Adrenal gland (tissue), 9 donors: ENCODE measurements at regions not wholly inside any gene's neighbourhood (a gene's known extent, or its start where the extent isn't known, plus 50 kb on each side); places are given as distances from the start of the nearest gene placed in this dataset.

Source experiments
- DNase-seq, 7 donors: peaks; one replicate each; pipeline ENCODE4 v3.0.0-alpha.2; 2019 to 2020
- H3K27ac ChIP-seq, 5 donors: fragments of 200-600 bp; sonication (generic) in 4 of 5; 1 replicate in 3 of 5; 2 replicates in 2 of 5; pipeline versions ENCODE4 v1.5.1 to v1.8.0; 2016 to 2020; ENCODE audit warnings: mild to moderate bottlenecking in 1 of 5
- H3K27me3 ChIP-seq: fragments of 200-600 bp; 2 replicates; pipeline ENCODE4 v1.8.0; 2021
- H3K36me3 ChIP-seq, 2 donors: fragments of 200-600 bp; replicated peaks in 1 of 2; 1 replicate in 1 of 2; 2 replicates in 1 of 2; pipeline versions ENCODE4 v1.5.1 to v1.8.0; 2018 to 2022
- H3K4me1 ChIP-seq, 2 donors: fragments of 200-600 bp; replicated peaks in 1 of 2; 1 replicate in 1 of 2; 2 replicates in 1 of 2; pipeline versions ENCODE4 v1.5.1 to v1.8.0; 2018 to 2021
- H3K4me3 ChIP-seq, 4 donors: fragments of 200-600 bp; sonication (generic) in 3 of 4; one replicate each; pipeline ENCODE4 v1.5.1; 2016 to 2018
- H3K9me3 ChIP-seq, 3 donors: fragments of 200-600 bp; sonication (generic) in 1 of 3; replicated peaks in 1 of 3; 1 replicate in 2 of 3; 2 replicates in 1 of 3; pipeline versions ENCODE4 v1.5.1 to v1.8.0; 2016 to 2021
- POLR2A ChIP-seq, 2 donors: fragments of 450-650 bp; IDR thresholded peaks; one replicate each; pipeline ENCODE4 v1.6.1; 2017; ENCODE audit warnings: antibody characterized with exemption in 2 of 2, mild to moderate bottlenecking in 2 of 2, moderate library complexity in 1 of 2
- WGBS, 4 donors: extraction: QIAGEN DNeasy Blood & Tissue Kit in 2 of 4; methylation state at CpG; one replicate each; pipeline versions ENCODE4 v1.1.5 to v1.1.7; 2013 to 2017; 5-methylcytosine and 5-hydroxymethylcytosine counted together
- intact Hi-C, 2 donors: fragments of 100-400 bp; cut with DNase I; formaldehyde crosslinking; loops; one replicate each; pipeline versions ENCODE4 v1.14.1 to v1.15.0; 2022 to 2023
- TF ChIP-seq, protein P1 (sequence below), 6 experiments: fragments of 450-650 bp in 4 of 6; fragments of 200-600 bp in 2 of 6; sonication (generic) in 1 of 6; IDR thresholded peaks; 1 replicate in 5 of 6; 2 replicates in 1 of 6; pipeline versions ENCODE4 v1.5.1 to v1.8.0; 2016 to 2021; ENCODE audit warnings: antibody characterized with exemption in 6 of 6, mild to moderate bottlenecking in 2 of 6, moderate library complexity in 1 of 6
- donor health status: healthy with polysubstance abuse.
- donor health status: Bipolar disorder and iron deficiency.
- donor health status: DM: yes; HTN: yes; CAD: no.
- donor health status: DM: no; HTN: no; CAD: no.
- donor health status: DM: no; HTN: no; CAD: no.

DNA sequence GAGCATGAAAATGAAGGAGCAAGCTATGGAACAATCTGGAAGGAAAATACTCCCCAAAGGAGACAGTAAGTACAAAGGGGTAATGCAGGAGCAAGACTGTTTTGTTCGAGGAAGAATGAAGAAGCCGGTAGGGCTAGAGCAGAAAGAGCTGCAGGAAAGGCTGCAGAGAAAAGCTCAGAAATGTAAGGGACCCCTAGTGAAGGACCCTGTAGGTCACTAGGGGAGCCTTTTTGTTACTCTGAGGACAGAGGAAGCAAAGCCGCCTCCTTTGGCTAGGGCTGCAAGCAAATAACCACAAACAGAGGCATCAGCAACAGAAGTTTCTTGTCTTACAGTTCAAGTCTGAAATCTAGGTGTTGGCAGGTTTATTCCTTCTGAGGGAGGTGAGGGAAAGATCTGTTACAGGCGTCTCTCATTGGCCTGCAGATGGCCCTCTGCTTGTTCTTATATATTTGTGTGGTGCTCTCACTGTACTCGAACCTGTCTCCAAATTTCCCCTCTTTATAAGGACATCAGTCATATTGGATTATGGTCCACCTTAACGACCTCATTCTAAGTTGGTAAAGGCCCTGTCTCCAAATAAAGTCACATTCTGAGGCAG is 362.3 kb downstream of the COG6 start:
- 77 to 86% (median 80%) methylated on average over 6 of the region's 6 CpGs for WGBS, 4 donors

DNA sequence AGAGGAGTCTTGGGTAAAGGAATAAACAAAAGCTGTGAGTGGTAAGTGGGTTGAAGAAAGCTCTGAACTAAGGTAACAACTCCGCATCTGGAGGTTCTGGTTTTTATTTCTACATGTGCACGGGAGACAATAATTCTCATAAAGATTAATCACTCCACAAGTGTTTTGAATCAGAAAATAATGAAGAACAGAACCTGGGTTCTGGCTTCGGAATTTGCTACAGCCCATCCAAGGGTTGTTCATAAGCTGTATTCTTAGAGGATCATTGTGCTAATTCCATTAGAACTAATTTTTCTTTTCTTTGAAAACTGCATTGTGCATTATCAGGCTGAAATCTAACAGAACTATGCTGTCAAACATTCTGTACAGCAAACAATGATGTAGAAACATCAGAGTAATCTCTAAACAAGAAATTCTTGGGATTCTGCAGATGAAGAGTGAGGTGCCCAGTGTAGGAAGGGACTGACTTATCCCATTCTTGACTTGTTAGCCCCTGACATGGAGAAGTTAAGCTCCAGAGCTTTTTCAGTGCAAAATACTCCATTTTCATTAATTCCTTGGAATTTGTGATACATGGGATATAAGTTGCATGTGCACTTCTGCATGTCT is 368.2 kb downstream of the COG6 start:
- Histone ChIP-seq H3K9me3 (no peaks in the 10 kb centered on the region), H3K36me3 (no peaks in the 10 kb centered on the region), H3K4me1 (no peaks in the 10 kb centered on the region), H3K4me3 (no peak overlapping the region), H3K27me3 (no peaks in the 10 kb centered on the region), H3K27ac (no peak overlapping the region)
- intact Hi-C loops = no loop called here
- no peak for DNase-seq
- 78 to 85% (median 80%) methylated on average over 3 of the region's 3 CpGs for WGBS, 4 donors
- TF ChIP-seq POLR2A (IDR thresholded peaks at IDR 0.05) = no peak
- TF ChIP-seq, protein P1, sequence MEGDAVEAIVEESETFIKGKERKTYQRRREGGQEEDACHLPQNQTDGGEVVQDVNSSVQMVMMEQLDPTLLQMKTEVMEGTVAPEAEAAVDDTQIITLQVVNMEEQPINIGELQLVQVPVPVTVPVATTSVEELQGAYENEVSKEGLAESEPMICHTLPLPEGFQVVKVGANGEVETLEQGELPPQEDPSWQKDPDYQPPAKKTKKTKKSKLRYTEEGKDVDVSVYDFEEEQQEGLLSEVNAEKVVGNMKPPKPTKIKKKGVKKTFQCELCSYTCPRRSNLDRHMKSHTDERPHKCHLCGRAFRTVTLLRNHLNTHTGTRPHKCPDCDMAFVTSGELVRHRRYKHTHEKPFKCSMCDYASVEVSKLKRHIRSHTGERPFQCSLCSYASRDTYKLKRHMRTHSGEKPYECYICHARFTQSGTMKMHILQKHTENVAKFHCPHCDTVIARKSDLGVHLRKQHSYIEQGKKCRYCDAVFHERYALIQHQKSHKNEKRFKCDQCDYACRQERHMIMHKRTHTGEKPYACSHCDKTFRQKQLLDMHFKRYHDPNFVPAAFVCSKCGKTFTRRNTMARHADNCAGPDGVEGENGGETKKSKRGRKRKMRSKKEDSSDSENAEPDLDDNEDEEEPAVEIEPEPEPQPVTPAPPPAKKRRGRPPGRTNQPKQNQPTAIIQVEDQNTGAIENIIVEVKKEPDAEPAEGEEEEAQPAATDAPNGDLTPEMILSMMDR (IDR thresholded peaks at IDR 0.05) = no peak

More for the DNA sequence above, 362.3 kb downstream of the COG6 start:
- H3K4me1 ChIP-seq = no peaks in the 10 kb centered on the region
- H3K27ac ChIP-seq = no peak overlapping the region
- intact Hi-C loops = no loop called here
- H3K27me3 ChIP-seq = no peaks in the 10 kb centered on the region
- H3K9me3 ChIP-seq = no peaks in the 10 kb centered on the region
- no peak for DNase-seq
- no peaks in the 10 kb centered on the region for H3K36me3 ChIP-seq
- no peak overlapping the region for H3K4me3 ChIP-seq
- TF ChIP-seq POLR2A (IDR thresholded peaks at IDR 0.05) = no peak
- TF ChIP-seq, protein P1 (IDR thresholded peaks at IDR 0.05) = no peak

DNA sequence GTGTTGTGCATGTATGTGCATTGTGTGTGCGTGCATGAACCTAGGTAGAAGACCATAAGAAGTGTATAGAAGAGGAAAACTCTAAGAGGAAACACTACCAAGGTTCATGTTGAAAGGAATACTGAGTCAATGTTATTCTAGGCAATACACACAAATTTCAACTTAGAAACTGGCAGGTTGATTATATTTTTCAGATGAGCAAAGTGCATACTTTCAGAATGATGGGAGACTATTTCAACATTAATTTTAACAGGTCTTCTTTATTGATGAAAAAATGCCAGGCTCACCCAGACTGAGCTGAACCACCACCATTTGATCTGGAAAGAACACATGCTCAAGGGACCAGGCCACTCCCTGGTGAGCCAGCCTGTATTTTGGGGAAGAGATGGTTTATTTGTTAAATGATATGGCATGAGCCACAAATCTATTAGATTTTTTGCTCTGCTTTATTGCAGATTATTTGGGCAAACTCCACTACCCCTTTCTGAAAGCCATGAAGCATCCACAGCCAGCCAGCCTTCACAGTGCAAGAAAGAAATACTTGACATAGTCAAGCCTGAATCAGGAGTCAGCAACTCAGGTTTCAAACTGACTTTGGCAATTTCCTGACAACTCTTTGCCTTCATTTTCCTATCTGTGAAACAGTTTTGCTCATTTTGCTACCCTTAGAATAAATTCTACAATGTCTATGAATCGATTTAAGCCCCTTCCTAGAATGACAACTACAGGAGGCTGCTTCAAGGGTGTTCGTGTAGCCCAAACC is 368.9 kb downstream of the COG6 start:
- intact Hi-C loops = no loop called here
- no peak for DNase-seq
- H3K4me3 ChIP-seq = no peak overlapping the region

More for the DNA sequence above, 368.9 kb downstream of the COG6 start:
- Histone ChIP-seq H3K27ac (no peak overlapping the region), H3K9me3 (no peaks in the 10 kb centered on the region), H3K36me3 (no peaks in the 10 kb centered on the region), H3K4me1 (no peaks in the 10 kb centered on the region), H3K27me3 (no peaks in the 10 kb centered on the region)
- WGBS, 4 donors = 77 to 85% (median 78%) methylated on average over 3 of the region's 3 CpGs
- no peak for TF ChIP-seq POLR2A (IDR thresholded peaks at IDR 0.05)
- TF ChIP-seq, protein P1 (IDR thresholded peaks at IDR 0.05) = no peak
